Ishikawa (cell line): ENCODE measurements at regions not wholly inside any gene's neighbourhood (a gene's known extent, or its start where the extent isn't known, plus 50 kb on each side); places are given as distances from the start of the nearest gene placed in this dataset.

Experiments used
- CEBPB ChIP-seq: IDR thresholded peaks from 2 replicates; pipeline ENCODE4 v1.6.1; 2012
- CREB1 ChIP-seq: IDR thresholded peaks from 2 replicates; pipeline ENCODE4 v1.6.1; 2012; ENCODE audit warnings: low read depth
- EGR1 ChIP-seq: IDR thresholded peaks from 2 replicates; pipeline ENCODE4 v1.6.1; 2012
- EP300 ChIP-seq: IDR thresholded peaks from 2 replicates; pipeline ENCODE4 v1.6.1; 2012; ENCODE audit warnings: borderline replicate concordance
- MAX ChIP-seq: IDR thresholded peaks from 2 replicates; pipeline ENCODE4 v1.6.1; 2012
- NFIC ChIP-seq: IDR thresholded peaks from 2 replicates; pipeline ENCODE4 v1.6.1; 2012
- RAD21 ChIP-seq: IDR thresholded peaks from 2 replicates; pipeline ENCODE4 v1.6.1; 2012; ENCODE audit warnings: low read depth
- REST ChIP-seq: IDR thresholded peaks from 2 replicates; pipeline ENCODE4 v1.6.1; 2012; ENCODE audit warnings: low read depth, mild to moderate bottlenecking
- TAF1 ChIP-seq: IDR thresholded peaks from 2 replicates; pipeline ENCODE4 v1.6.1; 2012; ENCODE audit warnings: low read depth, mild to moderate bottlenecking
- TCF12 ChIP-seq: IDR thresholded peaks from 2 replicates; pipeline ENCODE4 v1.6.1; 2012; ENCODE audit warnings: low read depth
- TEAD4 ChIP-seq: IDR thresholded peaks from 2 replicates; pipeline ENCODE4 v1.6.1; 2012
- USF1 ChIP-seq: IDR thresholded peaks from 2 replicates; pipeline ENCODE4 v1.6.1; 2012
- YY1 ChIP-seq: IDR thresholded peaks from 2 replicates; pipeline ENCODE4 v1.6.1; 2012; ENCODE audit warnings: low read depth
- ZBTB7A ChIP-seq: IDR thresholded peaks from 2 replicates; pipeline ENCODE4 v1.6.1; 2012; ENCODE audit warnings: low read depth

- no peak for TF ChIP-seq TAF1
- no peak for TF ChIP-seq RAD21
- TF ChIP-seq TEAD4: no peak
- TF ChIP-seq CEBPB: no peak
- no peak for TF ChIP-seq CREB1
- TF ChIP-seq REST: no peak
- no peak for TF ChIP-seq NFIC
- TF ChIP-seq ZBTB7A: no peak
- no peak for TF ChIP-seq YY1
- TF ChIP-seq EP300: no peak
- TF ChIP-seq USF1: no peak
- TF ChIP-seq EGR1: no peak
- no peak for TF ChIP-seq TCF12
- TF ChIP-seq MAX: no peak
Measured at GRCh38 chr17:72304859-72305258, 184.0 kb downstream of the SOX9 start.
